Suppressor macrophage treated with lipopolysaccharide for 4 hours (primary cell): ENCODE measurements at regions not wholly inside any gene's neighbourhood (a gene's known extent, or its start where the extent isn't known, plus 50 kb on each side); places are given as distances from the start of the nearest gene placed in this dataset.

ENCODE experiments used
- DNase-seq: peaks from one replicate; pipeline ENCODE4 v3.0.0-alpha.2; 2020

- peak; percentile 22 for DNase-seq
These were observed 56.3 kb upstream of the GALNT2 start for GRCh38 chr1:230010603-230011332.

- no peak for DNase-seq
These were observed 55.5 kb upstream of the GALNT2 start for GRCh38 chr1:230011333-230012092.

GRCh38 chr1:230012093-230012393, 55.0 kb upstream of the GALNT2 start:
- no peak for DNase-seq

- no peak for DNase-seq
These were observed 54.3 kb upstream of the GALNT2 start for GRCh38 chr1:230012741-230013140.

GRCh38 chr1:230016159-230016558, 50.9 kb upstream of the GALNT2 start:
- no peak for DNase-seq
